H54 (cell line): ENCODE measurements at regions not wholly inside any gene's neighbourhood (a gene's known extent, or its start where the extent isn't known, plus 50 kb on each side); places are given as distances from the start of the nearest gene placed in this dataset.
"Not testable (repeated sequence)": the region's sequence is repeated elsewhere in the genome, so short reads cannot be mapped to it uniquely, and the experiment has no call there.

Experiments
- DNase-seq: peaks from one replicate; pipeline ENCODE4 v3.0.0; 2011; ENCODE audit warnings: low spot score, mixed read lengths; ENCODE audit not compliant: insufficient read length
- FAIRE-seq: peaks from 3 replicates; lab custom pipeline; 2011; peaks lifted over from hg19 to GRCh38; lab: Jason Lieb, UNC
- POLR2A ChIP-seq: IDR thresholded peaks from 2 replicates; pipeline ENCODE4 v1.6.1; 2011; ENCODE audit warnings: low read depth, mild to moderate bottlenecking, low read length

DNA sequence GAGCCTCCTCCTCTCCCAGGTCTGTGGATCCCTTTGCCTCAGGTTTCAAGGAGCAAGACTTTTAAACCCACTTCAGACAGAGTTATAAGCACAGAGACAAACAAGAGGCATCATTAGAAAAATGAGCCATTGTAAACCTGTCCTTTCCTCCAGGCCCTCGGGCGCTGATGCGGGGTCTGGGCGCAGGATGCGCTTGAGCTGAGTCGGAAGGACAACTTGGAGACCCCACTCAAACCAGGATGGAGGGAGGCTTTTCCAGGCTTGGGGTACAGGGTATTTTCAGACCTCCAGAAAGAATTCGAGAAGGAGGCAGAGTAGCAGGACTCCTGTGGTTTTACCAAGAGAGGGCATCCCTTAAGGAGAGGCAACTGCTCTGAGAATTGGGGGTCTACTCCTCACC lies 155.6 kb downstream of the NUFIP1 start:
- TF ChIP-seq POLR2A = no peak
- no peak for DNase-seq
- FAIRE-seq = no peak

DNA sequence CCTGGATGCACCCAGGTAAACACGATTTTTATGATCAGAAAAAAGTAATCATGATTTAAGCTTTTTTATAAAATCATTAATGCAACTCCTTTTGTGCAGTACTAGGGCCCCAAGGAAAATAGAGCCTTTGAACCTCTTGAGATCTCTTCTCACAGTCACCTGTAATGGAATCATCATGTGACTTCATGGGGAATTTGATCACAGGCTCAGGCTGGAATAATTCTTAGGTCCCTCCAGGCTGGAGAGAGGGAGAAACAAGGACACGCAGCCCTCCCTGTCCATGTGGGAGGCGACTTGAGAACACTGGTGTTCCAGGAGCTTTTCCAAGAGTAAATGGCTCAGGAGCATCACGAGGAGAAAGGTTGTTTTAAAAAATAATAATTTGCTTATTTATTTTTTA lies 156.1 kb downstream of the NUFIP1 start:
- no peak for DNase-seq
- no peak for TF ChIP-seq POLR2A
- FAIRE-seq = no peak

DNA sequence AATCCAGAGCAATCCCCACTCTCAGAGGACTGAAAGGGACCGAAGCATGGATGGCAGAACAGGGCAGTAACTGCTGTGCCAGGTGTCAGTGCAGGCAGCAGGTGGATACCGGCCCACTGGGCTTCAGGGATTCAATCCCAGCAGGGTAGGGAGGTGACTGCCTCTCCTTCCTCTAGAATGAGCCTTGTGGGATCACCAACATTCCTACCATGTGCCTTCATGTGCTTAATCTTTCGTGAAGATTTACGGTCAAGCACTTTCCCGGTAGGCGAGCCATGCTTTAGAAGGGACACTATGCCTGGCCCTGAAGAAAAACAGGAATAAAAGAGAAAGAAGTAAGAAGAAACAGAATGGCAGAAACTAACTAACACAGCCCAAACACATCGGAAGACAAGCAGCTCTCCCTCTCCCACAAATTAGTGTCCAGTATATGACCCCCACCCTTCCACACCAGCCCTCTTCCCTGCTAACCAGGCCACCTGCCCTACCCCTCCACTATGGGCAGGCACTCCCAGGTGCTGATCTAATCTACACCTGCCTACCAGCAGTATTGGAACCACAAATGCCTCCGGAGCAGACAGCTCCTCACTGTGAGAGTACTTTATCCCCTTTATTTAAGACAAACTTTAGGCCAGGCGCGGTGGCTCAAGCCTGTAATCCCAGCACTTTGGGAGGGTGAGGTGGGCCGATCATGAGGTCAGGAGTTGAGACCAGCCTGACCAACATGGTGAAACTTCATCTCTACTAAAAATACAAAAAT lies 162.5 kb downstream of the NUFIP1 start:
- FAIRE-seq (no peak), DNase-seq (no peak)
- no peak for TF ChIP-seq POLR2A

DNA sequence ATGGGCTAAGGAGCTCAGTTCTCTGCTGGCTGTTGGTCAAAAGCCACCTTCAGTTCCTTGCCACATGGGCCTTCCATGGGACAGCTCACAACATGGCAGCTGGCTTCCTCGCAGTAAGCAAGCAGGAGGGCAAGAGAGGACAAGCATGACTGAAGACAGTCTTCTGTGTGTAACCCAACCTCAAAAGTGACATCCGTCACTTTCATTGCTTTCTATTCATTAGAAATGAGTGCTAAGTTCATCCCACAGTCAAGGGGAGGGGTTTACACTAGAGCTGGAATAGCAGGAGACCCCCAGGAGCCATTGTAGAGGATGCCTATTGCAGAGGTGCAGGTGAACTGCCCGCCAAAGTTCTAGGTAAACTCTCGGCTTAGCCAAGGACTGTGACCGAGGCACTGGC lies 163.3 kb downstream of the NUFIP1 start:
- no peak for FAIRE-seq
- TF ChIP-seq POLR2A = no peak
- no peak for DNase-seq

DNA sequence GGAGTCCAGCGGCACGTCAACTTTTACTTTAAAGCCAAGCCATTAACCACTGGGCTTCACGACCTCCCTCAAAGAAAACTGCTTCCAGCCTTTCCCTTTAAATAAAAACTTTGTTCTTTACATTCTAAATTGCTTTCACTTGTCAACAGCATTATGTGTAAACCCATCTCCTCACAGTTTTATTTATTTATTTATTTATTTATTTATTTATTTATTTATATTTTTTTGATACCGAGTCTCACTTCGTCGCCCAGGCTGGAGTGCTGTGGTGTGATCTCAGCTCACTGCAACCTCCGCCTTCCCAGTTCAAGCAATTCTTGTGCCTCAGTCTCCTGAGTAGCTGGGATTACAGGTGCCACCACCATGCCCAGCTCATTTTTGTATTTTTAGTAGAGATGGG lies 165.7 kb downstream of the NUFIP1 start:
- not testable (repeated sequence) for DNase-seq, FAIRE-seq

DNA sequence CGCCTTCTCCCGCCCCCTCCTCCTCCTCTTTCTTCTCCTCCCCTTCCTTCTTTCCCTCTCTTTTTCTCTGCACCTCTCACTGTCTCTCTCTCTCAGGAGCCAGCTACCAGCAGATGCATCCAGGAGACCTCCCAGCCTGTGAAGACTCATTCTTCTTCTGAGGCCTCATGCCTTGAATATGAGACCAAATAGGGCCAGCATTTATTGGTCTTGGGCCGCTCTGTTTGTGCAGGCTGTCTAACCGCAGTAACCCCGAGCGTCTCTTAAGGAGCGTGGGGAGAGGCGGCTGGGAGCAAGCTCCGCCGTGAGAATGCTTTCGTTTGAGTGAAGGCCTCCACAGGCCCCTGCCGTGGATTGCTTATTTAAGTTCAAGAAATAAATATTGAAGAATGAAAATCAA lies 167.0 kb downstream of the NUFIP1 start:
- TF ChIP-seq POLR2A = no peak
- no peak for DNase-seq
- FAIRE-seq = no peak

DNA sequence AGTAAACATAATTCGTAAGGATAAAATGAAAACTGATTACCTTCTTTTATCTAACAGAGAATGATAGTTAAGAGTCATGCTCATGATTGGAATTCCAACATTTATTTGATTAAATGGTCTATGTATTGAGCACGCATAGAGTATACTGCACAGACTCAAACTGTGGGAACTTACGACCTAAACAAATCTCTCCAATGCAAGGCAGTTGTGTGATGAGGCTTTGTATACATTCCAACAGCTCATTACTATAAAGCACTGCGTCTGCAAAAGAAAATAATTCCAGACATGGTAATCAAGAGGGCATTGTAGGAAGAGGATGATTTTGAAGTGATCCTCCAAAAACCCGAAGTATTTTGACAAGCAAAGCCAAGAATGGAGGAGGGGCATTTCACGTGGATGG lies 169.5 kb downstream of the NUFIP1 start:
- no peak for TF ChIP-seq POLR2A
- DNase-seq (no peak), FAIRE-seq (no peak)

DNA sequence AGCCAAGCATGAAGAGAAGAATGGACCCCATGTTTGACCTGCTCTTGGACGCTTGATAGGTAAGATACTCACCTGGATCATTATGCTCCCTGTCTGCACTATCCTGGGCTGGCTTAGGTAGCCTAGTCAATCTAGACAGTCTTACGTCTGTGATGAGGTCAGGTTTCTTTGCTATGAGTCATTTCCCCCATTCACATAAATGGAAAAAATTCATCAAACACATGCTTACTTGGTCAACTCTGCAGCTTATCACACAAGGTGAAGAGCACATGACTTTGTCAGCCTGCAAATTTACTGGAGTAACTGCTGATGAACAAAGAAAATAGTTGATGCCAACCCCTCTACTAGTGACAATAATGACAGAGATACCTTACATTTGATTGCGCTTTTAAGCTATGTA lies 170.0 kb downstream of the NUFIP1 start:
- DNase-seq (peak; percentile 27), FAIRE-seq (no peak)
- TF ChIP-seq POLR2A = no peak

DNA sequence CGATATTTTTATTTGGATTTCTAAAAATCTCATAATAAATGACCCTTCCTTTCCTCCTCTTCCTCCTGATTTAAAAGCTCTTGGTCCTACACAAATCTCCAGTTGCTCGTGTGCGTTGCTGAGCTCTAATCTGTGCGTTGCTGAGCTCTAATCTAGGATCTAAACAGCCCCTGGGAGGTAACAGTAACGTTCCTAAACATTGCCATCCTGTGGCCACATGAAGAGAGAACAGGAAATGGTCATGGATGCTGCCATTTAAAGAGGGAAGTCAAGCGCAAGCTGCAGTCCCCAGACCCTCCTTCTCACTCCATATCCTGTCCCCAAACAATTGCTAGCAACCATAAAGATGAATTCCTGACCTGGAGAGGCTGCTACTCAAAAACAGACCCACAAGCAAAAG lies 170.8 kb downstream of the NUFIP1 start:
- no peak for DNase-seq
- FAIRE-seq = no peak
- no peak for TF ChIP-seq POLR2A

DNA sequence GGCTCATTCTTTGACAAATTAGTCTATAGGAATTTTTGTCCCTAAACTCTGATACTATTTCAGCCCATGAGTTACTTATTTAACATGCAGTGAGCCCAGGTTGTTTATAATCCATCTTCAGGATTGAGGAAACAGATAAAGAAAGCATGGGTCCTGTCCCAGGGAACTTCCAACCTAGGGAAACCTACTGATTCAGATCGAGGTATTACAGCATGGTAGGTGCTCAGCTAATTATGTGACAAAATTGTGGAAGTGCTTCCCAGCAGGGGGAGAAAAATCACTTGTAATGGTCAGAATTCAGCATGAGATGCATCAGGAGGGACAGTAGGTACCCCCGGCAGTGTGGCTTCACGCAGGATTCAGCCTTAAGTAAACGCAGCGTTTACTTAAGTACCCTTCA lies 171.3 kb downstream of the NUFIP1 start:
- DNase-seq = no peak
- TF ChIP-seq POLR2A = no peak
- no peak for FAIRE-seq

DNA sequence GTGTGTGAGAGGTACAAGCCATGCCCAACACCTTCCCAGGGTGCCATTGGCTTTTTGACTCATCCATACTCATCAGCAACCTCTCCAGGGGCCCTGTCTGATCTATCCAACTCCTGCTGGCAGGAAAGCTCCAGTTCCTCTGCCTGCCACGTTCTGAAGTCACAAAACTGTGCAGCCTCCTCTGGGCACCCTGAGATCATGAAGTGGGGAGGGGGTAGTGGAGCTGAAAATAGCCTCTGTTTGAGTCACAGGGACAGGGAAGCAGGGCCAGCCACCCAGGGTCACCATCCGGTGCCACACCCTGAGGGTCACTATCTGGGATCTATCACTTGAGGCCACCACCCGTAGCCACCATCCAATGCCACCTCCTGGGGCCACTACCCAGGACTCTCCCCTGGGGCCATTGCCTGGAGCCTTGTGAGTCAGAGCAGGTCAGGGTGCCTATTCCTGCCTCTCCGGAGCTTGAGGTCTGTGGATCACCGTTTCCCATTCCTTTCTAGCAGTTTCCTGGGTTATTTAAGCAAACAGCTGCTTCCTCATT lies 172.1 kb downstream of the NUFIP1 start:
- FAIRE-seq = no peak
- peak; percentile 68 for DNase-seq
- no peak for TF ChIP-seq POLR2A

DNA sequence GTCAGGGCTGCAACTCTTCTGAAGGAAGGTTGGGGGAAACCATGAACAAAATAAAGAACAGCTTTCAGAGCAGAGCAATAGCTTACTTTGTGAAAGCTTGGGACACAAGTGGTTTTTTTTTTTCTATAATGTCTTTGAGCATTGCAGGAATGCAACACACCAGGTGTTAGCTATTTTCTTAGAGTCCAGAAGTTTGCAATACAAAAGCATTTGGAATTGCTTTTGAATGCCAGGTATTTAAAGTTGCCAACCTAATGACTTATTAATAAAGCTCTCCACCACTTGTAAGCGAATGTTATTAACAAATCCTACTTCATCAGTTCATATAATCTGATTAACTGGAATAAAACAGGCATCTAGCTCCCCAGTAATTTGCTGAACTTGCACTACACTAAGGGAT lies 172.6 kb downstream of the NUFIP1 start:
- DNase-seq (no peak), FAIRE-seq (no peak)
- TF ChIP-seq POLR2A = no peak

DNA sequence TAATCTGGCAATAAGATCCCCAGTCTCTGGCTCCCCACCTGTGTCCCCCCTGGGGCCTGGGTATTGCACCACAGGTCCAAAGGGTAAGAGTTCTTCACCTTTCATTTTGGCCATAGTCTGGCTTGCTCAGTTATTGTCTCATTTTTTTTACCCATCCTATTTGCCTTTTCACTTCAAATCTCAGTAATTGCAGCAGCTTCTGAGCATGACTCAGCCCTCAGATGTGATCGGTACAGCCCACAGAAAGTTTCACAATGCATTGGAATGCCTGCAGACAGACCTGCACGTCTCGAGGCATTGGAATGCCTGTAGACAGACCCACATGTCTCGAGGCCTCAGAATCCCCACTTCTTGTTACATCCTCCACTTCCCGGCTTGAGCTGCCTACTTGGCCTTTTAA lies 173.6 kb downstream of the NUFIP1 start:
- TF ChIP-seq POLR2A = no peak
- FAIRE-seq (peak; percentile 87), DNase-seq (peak; percentile 51)

DNA sequence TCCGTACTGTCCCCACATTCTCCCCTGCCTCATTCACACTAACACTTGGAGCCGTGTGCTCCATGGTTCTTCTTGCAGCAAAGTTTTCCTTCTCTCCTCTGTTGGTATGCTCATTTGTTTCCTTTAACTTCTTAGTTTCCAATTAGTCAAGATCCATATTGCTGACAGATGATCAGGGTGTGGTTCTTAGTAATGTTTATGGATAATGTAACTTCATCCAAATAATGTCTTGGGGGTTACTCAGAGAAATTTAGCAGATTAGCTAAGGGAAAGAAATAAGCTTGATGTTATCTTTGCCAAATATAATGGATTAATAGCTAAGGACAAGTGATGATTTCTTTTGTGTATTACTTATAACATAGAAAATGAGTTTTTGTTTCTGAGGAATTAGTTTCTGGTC lies 174.4 kb downstream of the NUFIP1 start:
- DNase-seq (no peak), FAIRE-seq (no peak)
- no peak for TF ChIP-seq POLR2A

DNA sequence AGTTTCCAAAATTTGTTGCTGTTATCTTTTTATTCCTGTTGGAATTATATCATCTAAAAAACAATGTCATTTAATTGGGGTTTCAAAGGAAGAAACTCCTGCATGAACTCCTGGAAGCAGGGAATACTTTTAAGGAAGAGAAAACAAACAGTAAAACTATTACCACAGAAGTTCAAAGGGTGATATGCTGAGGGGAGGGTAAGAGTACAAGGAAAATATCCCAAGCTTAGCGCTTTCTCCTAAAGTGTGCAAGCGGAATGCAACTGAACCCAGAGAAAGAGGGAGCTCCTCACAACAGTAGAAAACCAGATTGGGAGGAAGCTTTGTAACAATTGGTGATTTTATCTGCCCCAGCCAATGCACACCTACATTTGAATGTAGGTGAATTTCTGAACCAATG lies 175.1 kb downstream of the NUFIP1 start:
- FAIRE-seq (no peak), DNase-seq (no peak)
- no peak for TF ChIP-seq POLR2A
